ENCODE measurements at regions not wholly inside any gene's neighbourhood (a gene's known extent, or its start where the extent isn't known, plus 50 kb on each side); places are given as distances from the start of the nearest gene placed in this dataset.

DNA sequence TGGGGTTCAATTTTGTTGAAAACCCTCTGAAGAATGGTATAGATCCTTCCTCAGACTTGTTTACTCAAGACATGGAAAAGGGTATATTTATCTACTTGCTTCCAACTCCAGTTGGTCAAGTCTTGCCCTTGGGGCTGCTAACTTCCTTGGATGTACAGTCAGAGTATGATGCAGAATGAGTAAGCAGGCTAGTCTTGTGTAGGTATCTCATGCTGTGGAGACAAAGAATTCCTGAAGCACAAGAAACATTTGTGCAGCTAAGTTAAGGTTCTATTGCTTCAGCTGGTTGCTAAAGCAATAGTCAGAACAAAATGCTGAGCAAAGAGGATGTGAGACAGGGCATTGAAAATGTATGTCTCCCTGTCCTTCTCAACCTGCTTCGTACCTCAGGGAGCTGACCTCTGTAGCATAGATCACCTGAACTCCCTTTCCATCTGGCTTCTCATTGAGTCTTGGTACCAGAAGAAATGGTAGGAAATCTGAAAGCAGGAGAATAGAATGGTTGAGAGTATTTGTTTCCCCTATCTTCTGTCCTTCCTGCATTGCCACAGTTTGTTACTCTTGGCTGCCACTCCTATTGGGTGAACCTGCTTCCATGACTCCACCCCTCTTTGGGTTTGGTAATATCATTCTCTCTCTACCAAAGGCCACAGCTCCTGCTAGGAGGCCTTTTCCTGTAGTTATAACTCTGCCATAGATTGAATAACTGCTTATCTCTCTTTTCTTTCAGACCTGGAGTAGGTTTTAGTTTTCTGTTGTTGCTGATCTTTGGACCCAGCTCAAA is 346.0 kb downstream of the PHF14 start:
- TF ChIP-seq POLR2AphosphoS5 (IDR thresholded peaks at IDR 0.05) (no peak), CTCF (IDR thresholded peaks at IDR 0.05) (no peak)

All from esophagus muscularis mucosa (tissue), 3 donors.